SU-DHL-6 (cell line): ENCODE measurements at regions not wholly inside any gene's neighbourhood (a gene's known extent, or its start where the extent isn't known, plus 50 kb on each side); places are given as distances from the start of the nearest gene placed in this dataset.

Experiments used
- H2AFZ ChIP-seq: fragments of 200-600 bp; sonication (generic); 2 replicates; pipeline ENCODE4 v1.6.1; 2014; ENCODE audit warnings: low read depth, mild to moderate bottlenecking, moderate library complexity, mixed read lengths, antibody characterized with exemption, low read length; ENCODE audit not compliant: severe bottlenecking
- H3F3A ChIP-seq: fragments of 200-600 bp; shearing (Covaris generic); 2 replicates; pipeline ENCODE4 v1.6.0; 2016; ENCODE audit warnings: antibody characterized with exemption, mild to moderate bottlenecking; ENCODE audit not compliant: insufficient read depth
- H3K27ac ChIP-seq: fragments of 200-600 bp; sonication (generic); 2 replicates; pipeline ENCODE4 v1.5.1; 2016; ENCODE audit warnings: low read depth, mild to moderate bottlenecking, low read length, moderate library complexity, mixed read lengths
- H3K27me3 ChIP-seq: fragments of 200-600 bp; sonication (generic), shearing (Covaris generic); 2 replicates; pipeline ENCODE4 v1.6.0; 2014; ENCODE audit warnings: mild to moderate bottlenecking, low read length
- H3K36me3 ChIP-seq: fragments of 200-600 bp; sonication (generic); 2 replicates; pipeline ENCODE4 v1.6.1; 2014; ENCODE audit warnings: mild to moderate bottlenecking, low read length, mixed read lengths
- H3K4me2 ChIP-seq: fragments of 300-600, 200-600 bp; shearing (Covaris generic), sonication (generic); 2 replicates; pipeline ENCODE4 v1.6.0; 2014; ENCODE audit warnings: low read length, low read depth, mild to moderate bottlenecking; ENCODE audit not compliant: poor library complexity, severe bottlenecking
- H3K4me3 ChIP-seq: fragments of 200-600 bp; sonication (generic); 2 replicates; pipeline ENCODE4 v1.5.1; 2014; ENCODE audit warnings: antibody characterized with exemption, low read length, mild to moderate bottlenecking, mixed read lengths; ENCODE audit not compliant: insufficient read depth, poor library complexity, severe bottlenecking
- H3K79me2 ChIP-seq: fragments of 200-600 bp; sonication (generic); 2 replicates; pipeline ENCODE4 v1.6.1; 2014; ENCODE audit warnings: mild to moderate bottlenecking, low read length, moderate library complexity; ENCODE audit not compliant: insufficient read depth
- H3K9ac ChIP-seq: fragments of 200-600 bp; sonication (generic); 2 replicates; pipeline ENCODE4 v1.7.0; 2014; ENCODE audit warnings: mild to moderate bottlenecking, low read length
- H3K9me2 ChIP-seq: fragments of 200-600 bp; sonication (generic); replicated peaks from 2 replicates; pipeline ENCODE4 v1.6.1; 2014; ENCODE audit warnings: low read length; ENCODE audit not compliant: insufficient read depth
- H3K9me3 ChIP-seq: fragments of 200-600 bp; sonication (generic); 2 replicates; pipeline ENCODE4 v1.6.1; 2014; ENCODE audit warnings: low read length, mixed read lengths; ENCODE audit not compliant: insufficient read depth
- H4K20me1 ChIP-seq: fragments of 200-600 bp; sonication (generic); 2 replicates; pipeline ENCODE4 v1.6.1; 2014; ENCODE audit warnings: low read depth, mild to moderate bottlenecking, antibody characterized with exemption, low read length, moderate library complexity, mixed read lengths
- CTCF ChIP-seq: fragments of 200-600 bp; sonication (generic); IDR thresholded peaks from one replicate; pipeline ENCODE4 v1.5.1; 2017; ENCODE audit warnings: antibody characterized with exemption, mild to moderate bottlenecking, low read length, moderate library complexity; ENCODE audit not compliant: insufficient read depth, poor library complexity, severe bottlenecking
- EZH2phosphoT487 ChIP-seq: fragments of 200-600 bp; sonication (generic), shearing (Covaris generic); conservative IDR thresholded peaks from 2 replicates; pipeline ENCODE4 v1.6.1; 2018; ENCODE audit warnings: mild to moderate bottlenecking, antibody characterized with exemption, low read length, moderate library complexity, mixed read lengths

- no peak overlapping the region for H3K27ac ChIP-seq
- H3K4me3 ChIP-seq: no peak overlapping the region
- no peaks in the 10 kb centered on the region for H3F3A ChIP-seq
- H4K20me1 ChIP-seq: no peaks in the 10 kb centered on the region
- H2AFZ ChIP-seq: peak overlapping the region; percentile 35
- no peaks in the 10 kb centered on the region for H3K79me2 ChIP-seq
- H3K36me3 ChIP-seq: no peaks in the 10 kb centered on the region
- H3K4me2 ChIP-seq: no peak overlapping the region
- H3K9me2 ChIP-seq: no peaks in the 10 kb centered on the region
- no peaks in the 10 kb centered on the region for H3K27me3 ChIP-seq
- no peaks in the 10 kb centered on the region for H3K9me3 ChIP-seq
- TF ChIP-seq EZH2phosphoT487 (no peak), CTCF (no peak)
- no peak overlapping the region for H3K9ac ChIP-seq
Measured at GRCh38 chr5:19370655-19371386, 617.2 kb downstream of the CDH18 start.

DNA sequence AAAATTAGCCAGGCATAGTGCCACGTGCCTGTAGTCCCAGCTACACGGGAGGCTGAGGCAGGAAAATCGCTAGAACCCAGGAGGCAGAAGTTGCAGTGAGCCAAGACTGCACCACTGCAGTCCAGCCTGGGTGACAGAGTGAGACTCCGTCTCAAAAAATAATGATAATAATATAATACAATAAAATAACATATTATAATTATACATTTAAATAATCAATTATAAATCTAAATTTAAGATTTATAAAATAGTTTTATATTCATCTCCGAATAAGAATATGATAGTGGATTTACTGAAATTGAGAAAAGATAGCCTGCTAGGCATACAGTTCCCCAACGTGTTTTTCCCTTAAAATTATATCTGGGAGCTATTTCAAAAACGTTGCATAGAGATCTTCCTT, 599.6 kb downstream of the CDH18 start:
- H3K36me3 ChIP-seq: no peaks in the 10 kb centered on the region
- no peaks in the 10 kb centered on the region for H3K9me3 ChIP-seq
- H3K9ac ChIP-seq: no peak overlapping the region
- H3F3A ChIP-seq: no peaks in the 10 kb centered on the region
- no peak overlapping the region for H3K4me3 ChIP-seq
- no peaks in the 10 kb centered on the region for H3K27me3 ChIP-seq
- no peak overlapping the region for H3K4me2 ChIP-seq
- H4K20me1 ChIP-seq: no peaks in the 10 kb centered on the region
- H3K27ac ChIP-seq: no peak overlapping the region
- no peaks in the 10 kb centered on the region for H3K79me2 ChIP-seq
- TF ChIP-seq EZH2phosphoT487 (no peak), CTCF (no peak)
- no peaks in the 10 kb centered on the region for H3K9me2 ChIP-seq
- peak overlapping the region; percentile 80 for H2AFZ ChIP-seq

DNA sequence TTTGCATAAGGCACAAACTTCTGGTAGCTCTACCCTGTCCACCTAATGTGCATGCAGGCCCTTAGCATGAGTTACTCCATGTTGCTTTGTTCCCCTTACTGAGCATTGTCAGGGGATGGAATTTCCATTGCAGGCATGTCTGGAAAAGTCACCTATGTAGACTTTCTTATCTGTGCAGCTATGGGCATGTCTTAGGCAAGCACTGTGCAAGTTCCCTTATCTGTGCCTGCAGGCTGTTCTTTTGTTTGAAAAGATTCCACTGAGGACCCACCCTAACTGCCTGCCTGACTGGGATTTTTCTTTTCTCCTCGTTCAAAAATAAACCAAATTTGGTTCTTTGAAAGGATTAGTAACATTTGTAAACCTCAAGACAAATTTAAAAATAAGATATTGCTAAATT, 587.0 kb downstream of the CDH18 start:
- no peak overlapping the region for H3K4me3 ChIP-seq
- no peaks in the 10 kb centered on the region for H3K27me3 ChIP-seq
- H3K9me3 ChIP-seq: peaks cover 5% of the 10 kb centered on the region; the same call in 1 of the 2 replicates
- H3K4me2 ChIP-seq: no peak overlapping the region
- H3K27ac ChIP-seq: no peak overlapping the region
- no peaks in the 10 kb centered on the region for H3K36me3 ChIP-seq
- H3K79me2 ChIP-seq: no peaks in the 10 kb centered on the region
- no peaks in the 10 kb centered on the region for H3K9me2 ChIP-seq
- TF ChIP-seq CTCF (no peak), EZH2phosphoT487 (no peak)
- no peak overlapping the region for H3K9ac ChIP-seq
- H3F3A ChIP-seq: no peaks in the 10 kb centered on the region
- no peaks in the 10 kb centered on the region for H4K20me1 ChIP-seq
- no peak overlapping the region for H2AFZ ChIP-seq
